A673 (cell line): ENCODE measurements at regions not wholly inside any gene's neighbourhood (a gene's known extent, or its start where the extent isn't known, plus 50 kb on each side); places are given as distances from the start of the nearest gene placed in this dataset.

Source experiments
- EZH2 ChIP-seq: fragments of 200-600 bp; sonication (generic); IDR thresholded peaks from 2 replicates; pipeline ENCODE4 v1.6.1; 2017; ENCODE audit warnings: borderline replicate concordance, low read depth, mild to moderate bottlenecking, mixed read lengths, antibody characterized with exemption, low read length; ENCODE audit not compliant: poor library complexity, severe bottlenecking
- TF ChIP-seq, protein P1 (sequence below): fragments of 300-800, 200-600 bp; sonication (generic); conservative IDR thresholded peaks from 2 replicates; pipeline ENCODE4 v1.5.1; 2017; ENCODE audit warnings: low read depth, mild to moderate bottlenecking, antibody characterized with exemption, low read length, moderate library complexity, mixed read lengths

DNA sequence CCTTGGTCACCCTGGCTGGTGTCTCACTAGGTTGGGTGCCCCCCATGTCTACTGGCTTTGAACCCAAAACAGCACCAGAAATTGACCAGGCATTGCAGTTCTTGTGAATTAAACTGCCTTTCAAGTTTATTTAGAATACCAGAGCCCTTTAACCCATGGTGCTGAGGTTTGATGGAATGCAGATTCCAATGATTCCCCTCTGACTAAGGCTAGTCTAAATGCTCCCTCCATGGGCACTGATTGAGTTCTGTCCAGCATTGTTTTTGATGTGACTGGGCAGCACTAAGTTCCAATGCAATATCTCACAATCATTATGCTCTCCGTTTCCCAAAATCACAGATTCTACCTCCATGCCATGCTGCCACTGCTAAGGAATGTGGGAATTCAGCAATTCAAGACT lies 1047.4 kb upstream of the LRRN3 start:
- TF ChIP-seq, protein P1, sequence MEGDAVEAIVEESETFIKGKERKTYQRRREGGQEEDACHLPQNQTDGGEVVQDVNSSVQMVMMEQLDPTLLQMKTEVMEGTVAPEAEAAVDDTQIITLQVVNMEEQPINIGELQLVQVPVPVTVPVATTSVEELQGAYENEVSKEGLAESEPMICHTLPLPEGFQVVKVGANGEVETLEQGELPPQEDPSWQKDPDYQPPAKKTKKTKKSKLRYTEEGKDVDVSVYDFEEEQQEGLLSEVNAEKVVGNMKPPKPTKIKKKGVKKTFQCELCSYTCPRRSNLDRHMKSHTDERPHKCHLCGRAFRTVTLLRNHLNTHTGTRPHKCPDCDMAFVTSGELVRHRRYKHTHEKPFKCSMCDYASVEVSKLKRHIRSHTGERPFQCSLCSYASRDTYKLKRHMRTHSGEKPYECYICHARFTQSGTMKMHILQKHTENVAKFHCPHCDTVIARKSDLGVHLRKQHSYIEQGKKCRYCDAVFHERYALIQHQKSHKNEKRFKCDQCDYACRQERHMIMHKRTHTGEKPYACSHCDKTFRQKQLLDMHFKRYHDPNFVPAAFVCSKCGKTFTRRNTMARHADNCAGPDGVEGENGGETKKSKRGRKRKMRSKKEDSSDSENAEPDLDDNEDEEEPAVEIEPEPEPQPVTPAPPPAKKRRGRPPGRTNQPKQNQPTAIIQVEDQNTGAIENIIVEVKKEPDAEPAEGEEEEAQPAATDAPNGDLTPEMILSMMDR = no peak
- no peak for TF ChIP-seq EZH2
